ENCODE measurements at regions not wholly inside any gene's neighbourhood (a gene's known extent, or its start where the extent isn't known, plus 50 kb on each side); places are given as distances from the start of the nearest gene placed in this dataset.

- TF ChIP-seq POLR2AphosphoS5 (IDR thresholded peaks at IDR 0.05) (no peak), POLR2A (IDR thresholded peaks at IDR 0.05) (no peak)
Observed at GRCh38 chr12:132437943-132438700, 51.8 kb upstream of the FBRSL1 start.
